Ramos (cell line): ENCODE measurements at regions not wholly inside any gene's neighbourhood (a gene's known extent, or its start where the extent isn't known, plus 50 kb on each side); places are given as distances from the start of the nearest gene placed in this dataset.

Experiments
- in situ Hi-C: fragments of 300-500 bp; cut with MboI; formaldehyde crosslinking; loops from one replicate; pipeline ENCODE4 v1.14.3; 2022; ENCODE audit warnings: low sequenced_read_pairs; ENCODE audit not compliant: unreplicated experiment

DNA sequence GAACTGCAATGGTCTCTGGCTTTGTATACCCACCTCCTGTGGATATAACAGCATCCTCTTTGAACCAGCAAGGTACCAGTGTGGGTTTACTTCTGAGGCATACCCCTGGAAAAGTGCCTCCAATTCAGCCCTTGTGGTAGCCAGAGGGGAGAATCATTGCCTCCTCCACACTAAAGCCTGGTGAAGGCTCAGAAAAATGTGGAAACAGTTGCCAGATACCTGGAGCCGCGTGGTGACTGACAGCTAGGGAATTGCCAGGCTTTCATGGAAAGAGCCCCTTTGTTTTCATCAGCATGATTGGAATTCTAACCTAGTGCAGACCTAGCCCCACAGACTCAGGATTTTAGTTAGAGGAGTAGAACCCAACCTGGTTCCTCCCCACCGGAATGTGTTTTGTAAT lies 168.6 kb upstream of the KLF3 start:
- in situ Hi-C loops = no loop called here

DNA sequence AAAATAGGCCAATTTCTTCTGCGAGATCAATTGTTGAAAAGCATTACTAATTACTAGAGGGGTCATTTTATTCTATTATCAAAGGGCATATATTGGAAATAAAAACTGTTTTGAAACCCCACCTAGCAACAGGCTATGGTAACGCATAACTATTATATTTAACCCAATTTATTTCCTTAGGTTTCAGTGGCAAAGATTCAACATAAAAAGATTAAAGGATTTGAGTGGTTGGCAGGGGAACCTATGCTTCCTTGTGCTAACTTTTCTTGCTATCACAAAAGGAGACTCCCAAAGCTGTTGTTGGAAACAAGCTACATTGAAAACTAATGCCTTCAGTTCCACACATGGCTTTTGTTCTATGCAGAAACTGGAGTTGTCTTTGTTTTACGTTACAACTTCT lies 166.9 kb upstream of the KLF3 start:
- in situ Hi-C loops = no loop called here

DNA sequence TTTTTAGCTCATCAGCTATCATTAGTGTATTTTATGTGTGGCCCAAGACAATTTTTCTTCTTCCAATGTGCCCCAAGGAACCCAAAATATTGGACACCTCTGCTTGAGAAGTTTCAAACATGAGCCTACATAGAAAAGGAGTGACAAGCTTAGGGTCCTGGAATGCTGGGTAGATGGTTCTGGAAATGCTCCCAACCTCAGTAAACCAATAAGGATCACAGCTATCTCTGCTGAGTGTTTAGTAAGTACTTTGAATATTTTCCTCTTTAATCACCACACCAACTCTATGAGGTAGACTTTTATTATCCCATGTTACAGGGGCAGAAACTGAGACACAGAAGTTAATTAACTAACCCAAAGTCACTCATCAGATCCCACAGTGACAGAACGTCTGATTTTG lies 164.9 kb upstream of the KLF3 start:
- in situ Hi-C loops = no loop called here

DNA sequence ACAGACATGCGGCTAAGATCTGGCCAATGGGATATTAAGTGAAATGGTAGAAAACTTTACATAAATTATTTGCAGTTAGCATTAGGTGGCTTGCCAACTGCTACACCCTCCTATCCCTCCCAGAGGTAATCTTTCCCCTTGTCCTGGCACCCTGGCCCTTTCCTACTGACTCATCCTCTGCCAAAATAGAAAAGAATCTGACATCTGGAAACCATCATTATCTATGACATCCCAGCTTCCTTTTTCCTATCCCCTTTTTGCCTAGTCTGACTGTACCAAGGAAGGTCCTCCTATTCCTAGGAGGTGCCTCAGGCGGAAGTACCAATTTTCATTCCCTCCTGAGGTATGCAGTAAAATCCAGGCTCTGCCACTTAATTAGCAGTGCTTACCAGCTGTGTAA lies 163.6 kb upstream of the KLF3 start:
- in situ Hi-C loops = no loop called here

DNA sequence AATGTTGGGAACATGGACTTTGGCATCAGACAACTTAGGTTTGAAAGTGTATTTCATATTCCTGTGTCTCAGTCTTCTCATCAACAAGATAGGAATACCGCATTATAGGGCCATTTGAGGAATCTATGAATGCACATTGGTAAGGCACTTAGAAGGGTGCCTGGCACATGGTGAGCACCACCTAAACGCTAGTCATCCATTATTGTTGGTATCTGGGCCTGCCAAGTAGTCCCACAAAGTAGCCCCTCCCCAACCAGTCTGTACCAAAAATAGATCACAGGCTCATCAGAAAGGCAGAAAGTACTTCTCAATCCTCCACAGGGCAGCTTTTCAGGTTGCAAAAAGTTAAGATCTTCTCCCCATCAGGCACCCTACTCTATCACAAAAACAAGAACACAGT lies 162.3 kb upstream of the KLF3 start:
- in situ Hi-C loops = no loop called here

DNA sequence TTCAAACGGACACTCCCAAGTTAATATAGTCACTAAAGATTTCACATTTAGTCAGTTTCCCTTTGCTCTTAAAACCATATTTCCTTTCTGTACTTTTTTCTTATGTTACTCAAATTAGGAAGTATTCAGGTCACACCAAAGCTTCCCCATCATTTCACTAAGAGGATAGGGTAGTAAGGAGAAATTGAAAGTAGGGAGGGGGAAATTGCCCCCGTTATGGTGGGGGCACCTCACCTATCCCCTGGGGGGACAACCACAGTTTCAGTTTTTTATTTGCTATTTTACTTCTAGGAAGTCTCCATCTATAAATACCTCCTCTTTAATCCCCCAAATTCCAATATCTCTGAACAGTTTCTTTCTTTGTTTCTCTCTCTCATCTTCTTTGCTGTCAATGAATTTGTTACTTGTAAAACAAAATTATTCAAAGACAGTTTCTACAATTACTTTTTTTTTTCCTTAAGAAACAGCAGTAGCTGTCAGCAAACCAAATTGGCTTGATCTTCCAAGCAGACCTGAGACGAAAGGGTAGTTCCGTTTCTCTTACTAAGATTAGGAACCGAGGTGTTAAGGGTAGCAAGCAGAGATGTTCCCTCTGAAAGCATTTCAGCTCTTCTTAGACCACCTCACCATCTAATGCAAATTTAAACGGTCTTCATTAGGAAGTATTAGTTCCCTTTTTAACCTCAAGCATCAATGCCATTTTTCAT lies 160.2 kb upstream of the KLF3 start:
- in situ Hi-C loops = no loop called here

DNA sequence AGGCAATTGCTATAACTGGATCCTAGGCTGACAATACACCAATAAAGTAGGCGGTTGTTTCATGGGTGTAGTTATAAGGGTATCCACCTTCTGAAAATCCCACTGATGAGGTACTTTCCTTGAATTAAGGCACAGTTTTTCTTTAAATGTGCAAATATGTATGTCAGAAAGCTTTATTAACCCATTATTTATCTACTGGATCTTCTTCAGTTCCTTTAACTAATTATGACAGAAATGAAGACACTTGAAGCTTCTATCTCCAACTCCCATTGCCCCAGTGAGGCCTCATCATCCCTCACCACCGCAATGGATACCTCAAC lies 159.6 kb upstream of the KLF3 start:
- in situ Hi-C loops = no loop called here

DNA sequence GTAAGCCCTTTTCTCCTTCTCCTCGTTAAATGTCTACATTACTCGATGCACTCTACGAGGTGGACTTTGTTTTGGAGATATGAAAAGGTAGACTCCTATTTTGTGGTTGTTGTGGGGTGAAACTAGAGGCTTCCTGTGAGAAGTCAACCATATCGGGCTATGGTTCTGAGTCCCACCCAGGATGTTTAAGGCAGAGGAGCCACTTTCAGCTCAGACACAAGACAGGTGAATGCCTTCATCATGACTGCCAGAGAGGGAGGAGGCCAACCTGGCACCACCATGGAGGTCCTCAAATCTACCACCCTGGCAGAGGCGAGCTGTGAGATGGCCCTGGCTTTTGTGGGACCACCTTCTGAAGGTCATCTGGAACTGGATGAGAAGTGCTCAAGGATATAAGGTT lies 154.4 kb upstream of the KLF3 start:
- in situ Hi-C loops = no loop called here

DNA sequence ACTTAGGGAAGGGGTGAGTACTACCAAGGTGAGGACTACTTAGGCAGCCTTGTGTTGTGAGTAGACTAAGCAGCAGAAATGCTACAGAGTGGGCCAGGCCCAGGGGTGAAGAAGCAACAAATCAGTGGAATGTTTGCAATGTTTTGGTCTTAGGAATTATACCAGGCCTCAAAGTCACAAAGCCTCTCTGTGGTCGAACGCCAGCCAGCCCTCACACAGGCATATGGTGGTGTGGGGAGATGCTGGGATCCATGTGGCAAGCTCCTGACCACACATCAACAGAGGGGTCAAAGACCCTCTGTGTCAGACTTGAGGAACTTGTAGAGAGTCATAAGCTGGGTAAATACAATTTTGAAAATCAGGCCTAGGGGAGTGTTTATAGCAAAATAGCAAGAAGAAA lies 153.8 kb upstream of the KLF3 start:
- in situ Hi-C loops = no loop called here

DNA sequence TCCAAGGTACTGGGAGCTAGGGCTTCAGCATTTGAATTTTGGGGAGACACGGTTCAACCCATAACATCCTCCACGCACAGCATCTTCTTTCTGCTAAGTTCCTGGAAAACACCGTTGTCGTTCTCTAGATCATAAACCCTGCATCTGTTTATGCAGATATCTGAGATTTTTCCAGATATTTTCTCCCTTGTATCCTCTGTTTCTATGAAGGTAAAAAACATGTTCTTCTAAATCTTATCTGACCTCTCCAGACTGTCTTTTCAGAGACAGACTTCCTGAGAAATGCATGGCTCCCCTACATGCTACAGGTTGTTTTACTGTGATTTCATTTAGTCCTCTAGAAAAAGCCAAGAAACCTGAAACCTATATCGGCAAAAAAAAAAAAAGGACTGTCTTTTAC lies 152.3 kb upstream of the KLF3 start:
- in situ Hi-C loops = no loop called here

DNA sequence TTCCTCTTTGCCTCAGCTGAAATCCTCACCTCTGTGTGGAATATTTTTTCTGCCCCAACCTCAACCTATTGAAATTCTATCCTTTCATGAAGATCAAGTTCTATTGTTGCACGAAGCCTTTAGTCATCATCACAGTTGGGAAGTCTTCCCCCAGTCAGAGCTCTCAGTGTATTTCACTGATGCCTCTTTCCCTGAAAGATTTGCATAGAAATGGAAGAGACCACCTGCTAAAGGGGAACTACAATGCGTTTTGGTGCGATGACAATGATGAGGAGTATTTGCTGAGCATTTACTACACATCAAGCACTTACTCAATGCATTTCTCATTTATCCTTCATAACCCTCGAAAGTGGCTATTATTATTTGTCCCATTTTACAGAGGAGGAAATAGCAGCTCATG lies 151.2 kb upstream of the KLF3 start:
- in situ Hi-C loops = no loop called here

DNA sequence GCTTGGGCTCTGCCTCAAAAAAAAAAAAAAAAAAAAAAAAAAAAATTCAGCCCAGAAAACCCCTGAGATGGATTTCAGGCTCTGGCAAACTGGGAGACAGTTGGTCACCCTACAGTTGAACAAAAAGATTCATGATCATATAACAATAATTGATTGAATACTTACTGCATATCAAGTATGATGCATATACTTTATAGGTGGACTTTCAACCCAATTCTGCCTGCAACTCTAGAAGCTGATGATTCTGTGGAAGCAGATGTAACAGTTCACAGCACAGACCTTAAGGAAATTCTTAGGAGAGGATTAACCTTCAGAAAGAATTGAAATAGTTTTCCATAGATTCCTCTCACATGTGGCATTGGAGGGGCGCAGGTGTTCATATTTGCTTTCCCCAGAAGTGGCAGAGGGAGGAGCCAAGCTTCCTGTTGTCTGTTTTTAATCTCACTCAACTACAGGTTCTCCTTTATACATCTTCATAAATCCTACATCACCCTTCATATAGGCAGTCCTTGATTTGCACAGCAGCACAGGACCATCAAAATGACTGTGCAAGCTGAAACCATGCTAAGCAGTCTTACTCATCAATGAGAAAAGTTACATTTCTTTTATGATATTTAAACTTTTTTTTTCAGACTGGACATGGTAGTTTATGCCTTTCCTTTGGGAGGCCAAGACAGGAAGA lies 149.4 kb upstream of the KLF3 start:
- in situ Hi-C loops = no loop called here

DNA sequence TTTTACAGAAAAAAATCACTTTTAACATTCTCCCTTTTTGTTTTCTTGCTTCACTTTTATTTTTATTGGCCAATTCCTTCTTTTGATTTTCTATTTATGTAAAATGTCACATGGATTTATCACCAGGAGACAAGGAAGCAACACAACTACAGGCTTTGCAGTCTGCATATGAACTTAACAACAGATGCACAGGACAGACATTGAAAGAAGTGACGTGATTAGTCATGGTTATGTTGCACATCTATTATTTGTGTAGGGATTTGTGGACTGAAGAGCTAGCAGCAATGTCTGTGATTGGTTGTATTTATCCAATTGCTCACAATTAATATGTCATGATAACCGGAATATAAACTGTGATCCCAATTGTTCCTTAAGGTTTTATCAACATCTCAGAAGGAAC lies 147.8 kb upstream of the KLF3 start:
- in situ Hi-C loops = no loop called here

DNA sequence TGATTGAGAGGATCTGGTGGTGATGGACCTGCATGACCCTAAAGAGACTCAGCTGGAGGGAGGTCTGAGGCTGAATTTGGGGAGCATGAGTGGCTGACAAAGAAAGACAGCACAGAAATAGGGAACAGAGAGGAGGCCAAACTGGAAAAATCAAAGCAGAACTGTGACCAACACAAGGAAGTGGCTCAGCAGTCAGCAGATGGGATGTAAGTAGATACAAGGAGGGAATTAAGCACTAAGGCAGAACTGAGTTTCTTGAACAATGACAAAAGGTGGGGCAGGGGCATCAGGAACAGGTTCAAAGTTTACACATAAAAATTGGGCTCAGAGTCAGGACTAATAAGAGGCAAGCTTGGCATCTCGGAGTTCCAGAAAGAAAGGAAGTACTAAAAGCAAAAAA lies 144.3 kb upstream of the KLF3 start:
- in situ Hi-C loops = no loop called here

DNA sequence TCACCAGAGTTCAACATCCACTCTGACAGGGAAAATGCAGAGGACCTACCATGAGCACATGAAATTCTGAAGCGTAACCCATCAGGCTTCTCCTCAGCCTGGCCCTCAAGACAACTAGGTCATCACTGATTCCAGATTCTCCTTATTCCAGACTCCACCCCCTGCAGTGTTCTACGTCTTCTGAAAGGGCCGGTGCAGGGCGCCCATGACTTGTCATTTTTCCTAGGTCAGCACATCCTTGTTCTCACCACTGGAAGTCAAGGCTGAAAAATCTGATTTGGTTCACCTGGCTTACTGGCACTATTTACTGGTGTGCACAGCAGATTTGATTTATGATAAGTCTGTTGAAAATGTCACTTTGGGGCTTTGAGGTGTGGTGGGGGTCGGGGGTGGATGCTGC lies 140.9 kb upstream of the KLF3 start:
- in situ Hi-C loops = no loop called here

DNA sequence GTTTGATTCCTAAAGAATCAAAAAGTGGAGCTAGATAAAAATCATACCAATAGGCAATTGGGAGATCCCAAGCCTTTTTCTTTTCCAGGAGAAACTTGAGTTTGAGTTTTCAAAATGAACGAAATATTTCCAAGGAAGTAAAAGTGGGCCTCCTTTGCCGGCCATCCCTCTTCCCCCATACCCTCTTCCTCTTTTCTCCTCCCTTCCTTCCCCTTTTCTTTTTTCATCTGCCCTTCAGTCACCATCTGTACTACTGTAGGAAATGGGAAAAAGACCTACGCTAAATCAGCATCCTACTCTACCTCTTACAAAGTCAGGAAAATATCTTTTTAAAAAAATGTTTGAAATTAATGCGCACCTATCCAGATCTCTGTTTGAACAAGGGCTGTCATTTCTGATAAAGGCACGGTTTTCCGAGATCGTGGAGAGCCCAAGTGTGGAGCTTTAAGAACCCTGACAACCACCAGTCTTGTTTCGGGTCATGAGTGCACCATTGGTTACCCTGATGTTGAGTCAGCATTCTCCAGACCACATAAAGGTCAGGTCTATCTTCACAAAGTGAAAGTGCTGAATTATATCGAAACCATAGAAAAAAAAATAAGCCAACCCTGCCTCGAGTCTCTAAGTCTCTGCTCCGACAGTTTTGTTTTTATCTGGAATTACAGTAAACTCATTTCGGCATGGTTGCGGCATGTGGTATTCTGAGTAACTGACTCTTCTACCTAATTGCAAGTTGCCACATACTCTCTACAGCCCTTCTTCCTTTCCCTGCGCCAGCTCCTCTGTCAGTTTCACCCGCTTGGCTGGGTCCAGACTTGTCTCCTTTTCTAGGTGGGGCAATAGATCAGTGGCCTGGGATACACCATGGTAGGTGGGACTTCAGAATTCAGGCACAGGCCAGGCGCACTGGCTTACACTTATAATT lies 140.2 kb upstream of the KLF3 start:
- in situ Hi-C loops = no loop called here

DNA sequence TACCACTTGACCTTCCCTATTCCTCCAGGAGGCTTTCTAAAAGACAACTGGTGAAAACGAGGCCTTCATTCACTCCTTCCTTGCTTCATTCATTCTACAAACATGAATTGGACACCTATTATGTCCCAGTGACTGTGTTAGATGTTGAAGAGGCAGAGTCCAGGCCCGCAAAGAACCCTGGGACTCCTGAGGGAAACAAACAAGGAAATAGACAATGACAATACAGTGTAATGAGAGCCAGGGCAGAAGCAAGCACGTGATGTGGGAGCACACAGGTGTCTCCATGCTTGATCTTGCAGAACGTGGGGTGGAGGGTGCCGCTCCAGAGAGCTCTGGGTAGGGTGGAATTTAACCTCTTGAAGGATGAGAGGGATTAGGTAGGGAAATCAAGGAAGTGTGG lies 137.6 kb upstream of the KLF3 start:
- in situ Hi-C loops = no loop called here

DNA sequence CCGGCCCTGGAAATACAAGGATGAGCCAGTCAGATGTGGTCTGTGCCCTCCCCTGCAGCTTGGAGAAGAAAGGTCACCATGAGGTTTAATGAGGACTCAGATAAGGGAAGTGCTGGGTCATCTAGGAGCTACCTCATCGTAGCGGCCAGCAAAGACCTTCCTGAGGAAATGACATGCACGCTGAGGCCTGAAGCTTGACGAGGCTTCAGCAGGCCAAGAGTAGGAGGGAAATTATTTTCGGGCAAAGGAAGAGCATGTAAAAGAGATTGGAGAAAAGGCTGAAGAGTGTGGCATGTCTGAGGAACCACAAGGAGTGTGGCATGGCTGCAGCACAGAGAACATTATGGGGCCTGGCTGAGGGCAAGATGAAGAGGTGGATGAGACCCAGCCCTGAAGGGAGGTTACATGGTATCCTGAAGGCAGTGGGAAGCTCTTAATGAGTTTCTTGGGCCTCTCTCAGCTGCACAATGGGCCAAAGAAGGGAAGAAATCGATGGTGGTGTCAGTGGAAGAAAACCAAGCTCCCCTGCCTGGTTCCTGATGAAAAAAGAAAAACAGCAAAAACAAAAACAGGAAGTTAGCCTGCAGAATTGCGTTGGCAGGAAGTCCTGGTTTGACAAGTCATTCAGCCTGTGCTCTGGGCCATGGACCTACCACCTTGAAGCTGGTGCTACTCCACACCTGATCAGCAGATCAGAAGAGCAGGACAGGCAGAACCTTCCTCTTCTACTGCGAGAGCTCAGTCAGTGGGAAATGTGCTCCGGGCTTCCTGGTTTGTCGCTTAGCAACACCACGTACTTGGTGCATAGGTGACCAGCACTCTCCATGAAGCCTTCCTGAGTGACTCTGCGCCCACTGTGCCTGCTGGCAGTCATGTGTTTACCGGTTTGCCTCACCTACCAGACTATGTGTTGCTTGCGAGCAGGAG lies 134.5 kb upstream of the KLF3 start:
- in situ Hi-C loops = no loop called here

DNA sequence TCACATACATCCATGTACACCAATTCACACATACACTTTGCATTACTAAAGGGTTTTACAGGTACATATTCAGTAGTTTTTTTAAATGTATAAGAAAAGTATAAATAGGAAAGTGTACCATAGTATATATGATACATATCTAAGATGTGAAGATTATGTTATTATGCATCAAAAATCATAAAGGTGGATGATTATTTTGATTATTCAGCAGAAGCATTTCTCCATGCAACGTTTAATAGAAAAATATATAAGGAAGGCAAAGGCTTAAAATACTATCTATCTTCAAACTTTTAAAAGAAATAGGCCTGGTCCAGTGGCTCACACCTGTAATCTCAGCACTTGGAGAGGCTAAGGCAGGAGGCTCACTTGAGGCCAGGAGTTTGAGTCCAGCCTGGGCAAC lies 133.5 kb upstream of the KLF3 start:
- in situ Hi-C loops = no loop called here

DNA sequence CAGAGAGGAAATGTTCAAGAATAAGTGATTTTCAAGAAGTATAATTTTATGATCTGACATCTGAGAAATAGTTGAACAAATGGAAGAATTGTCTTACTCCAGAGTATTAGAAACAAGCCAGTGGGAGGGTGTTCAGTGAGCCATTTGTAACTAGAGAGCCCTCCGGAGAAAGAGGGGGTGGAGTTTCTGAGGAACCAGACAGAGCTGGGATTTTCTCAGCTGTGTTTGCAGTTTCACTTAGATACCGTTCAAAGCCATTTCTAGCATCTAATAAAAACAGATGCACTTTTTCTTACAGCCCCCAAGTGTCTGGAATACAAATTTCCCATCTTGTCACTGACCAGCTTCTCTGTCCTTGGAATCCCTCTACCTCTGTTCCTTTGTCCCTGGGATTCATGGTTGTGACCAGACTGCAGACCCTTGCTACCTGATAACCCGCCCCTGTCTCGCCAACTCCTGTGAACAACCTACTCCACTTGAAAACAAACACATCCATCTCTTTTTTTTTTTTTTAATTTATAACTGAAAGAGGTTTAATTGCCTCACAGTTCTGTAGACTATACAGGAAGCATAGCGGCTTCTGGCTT lies 132.8 kb upstream of the KLF3 start:
- in situ Hi-C loops = no loop called here
